Body of pancreas (tissue), 4 donors: ENCODE measurements at regions not wholly inside any gene's neighbourhood (a gene's known extent, or its start where the extent isn't known, plus 50 kb on each side); places are given as distances from the start of the nearest gene placed in this dataset.
"Not testable (repeated sequence)": the region's sequence is repeated elsewhere in the genome, so short reads cannot be mapped to it uniquely, and the experiment has no call there.

ENCODE experiments used
- CTCF ChIP-seq, 7 experiments: fragments of 450-650 bp in 4 of 7; fragments of 200-600 bp in 3 of 7; sonication (generic) in 3 of 7; IDR thresholded peaks; one replicate each; pipeline ENCODE4 v1.5.1; 2016 to 2019; ENCODE audit warnings: antibody characterized with exemption in 7 of 7
- POLR2A ChIP-seq, 3 donors: fragments of 450-650 bp; IDR thresholded peaks; one replicate each; pipeline ENCODE4 v1.6.1; 2016; ENCODE audit warnings: antibody characterized with exemption in 3 of 3, mild to moderate bottlenecking in 2 of 3

GRCh38 chr17:21593452-21594105 lies 98.7 kb upstream of the KCNJ18 start:
- not testable (repeated sequence) for TF ChIP-seq CTCF, POLR2A (IDR thresholded peaks at IDR 0.05)
